Stimulated activated CD4-positive, alpha-beta T cell treated with anti-CD3 and anti-CD28 coated beads, Interleukin-15, amount 100 ng/mL, for 1 hour (primary cell): ENCODE measurements at regions not wholly inside any gene's neighbourhood (a gene's known extent, or its start where the extent isn't known, plus 50 kb on each side); places are given as distances from the start of the nearest gene placed in this dataset.

Experiments used
- DNase-seq, 2 donors: peaks; one replicate each; pipeline ENCODE4 v3.0.0-alpha.2; 2020; ENCODE audit warnings: low read depth in 1 of 2, low spot score in 1 of 2

- no peak for DNase-seq
Measured at GRCh38 chr13:80040196-80040980, 300.5 kb downstream of the SPRY2 start.

GRCh38 chr13:80039000-80039399 is 301.9 kb downstream of the SPRY2 start:
- no peak for DNase-seq

- DNase-seq = no peak
Measured at GRCh38 chr13:80038371-80038770, 302.6 kb downstream of the SPRY2 start.

GRCh38 chr13:80037505-80037888 is 303.4 kb downstream of the SPRY2 start:
- DNase-seq = no peak

- DNase-seq = no peak
Measured at GRCh38 chr13:80036845-80037504, 304.0 kb downstream of the SPRY2 start.

- no peak for DNase-seq
Measured at GRCh38 chr13:80035096-80035495, 305.8 kb downstream of the SPRY2 start.

- DNase-seq = no peak
Measured at GRCh38 chr13:80033951-80034350, 307.0 kb downstream of the SPRY2 start.

- no peak for DNase-seq
Measured at GRCh38 chr13:80033286-80033685, 307.6 kb downstream of the SPRY2 start.

- DNase-seq = no peak
Measured at GRCh38 chr13:80030491-80030890, 310.4 kb downstream of the SPRY2 start.

GRCh38 chr13:80029170-80029569 is 311.8 kb downstream of the SPRY2 start:
- DNase-seq = no peak

GRCh38 chr13:80022146-80022545 is 318.8 kb downstream of the SPRY2 start:
- DNase-seq = no peak

GRCh38 chr13:80012251-80012650 is 328.7 kb downstream of the SPRY2 start:
- DNase-seq = no peak

- no peak for DNase-seq
Measured at GRCh38 chr13:80011448-80012212, 329.3 kb downstream of the SPRY2 start.

- DNase-seq = no peak
Measured at GRCh38 chr13:80010846-80011245, 330.1 kb downstream of the SPRY2 start.

- no peak for DNase-seq
Measured at GRCh38 chr13:80010286-80010831, 330.6 kb downstream of the SPRY2 start.

GRCh38 chr13:80009760-80010159 is 331.2 kb downstream of the SPRY2 start:
- no peak for DNase-seq

GRCh38 chr13:80006940-80007339 is 334.0 kb downstream of the SPRY2 start:
- no peak for DNase-seq

- DNase-seq = no peak
Measured at GRCh38 chr13:80001510-80001842, 339.4 kb downstream of the SPRY2 start.

GRCh38 chr13:80000684-80001509 is 340.0 kb downstream of the SPRY2 start:
- DNase-seq = no peak

GRCh38 chr13:79999601-80000000 is 341.3 kb downstream of the SPRY2 start:
- no peak for DNase-seq

- DNase-seq = no peak
Measured at GRCh38 chr13:79998381-79998880, 342.5 kb downstream of the SPRY2 start.
